Endothelial cell (in vitro differentiated cells): ENCODE measurements at regions not wholly inside any gene's neighbourhood (a gene's known extent, or its start where the extent isn't known, plus 50 kb on each side); places are given as distances from the start of the nearest gene placed in this dataset.
A peak's percentile ranks its signal among the peaks of the same experiment; 100 is the strongest.

Experiments
- DNase-seq: peaks from one replicate; pipeline ENCODE4 v3.0.0; 2021; ENCODE audit warnings: low spot score
- H3K27ac Mint-ChIP-seq: one replicate; pipeline ENCODE4 v1.8.0; 2021; ENCODE audit warnings: mixed read lengths, inconsistent platforms; ENCODE audit not compliant: unreplicated experiment
- H3K27me3 Mint-ChIP-seq: one replicate; pipeline ENCODE4 v1.8.0; 2021; ENCODE audit warnings: mild to moderate bottlenecking, moderate library complexity, mixed read lengths, inconsistent platforms; ENCODE audit not compliant: unreplicated experiment
- H3K36me3 Mint-ChIP-seq: one replicate; pipeline ENCODE4 v1.8.0; 2021; ENCODE audit warnings: mild to moderate bottlenecking, low read depth, mixed read lengths, inconsistent platforms; ENCODE audit not compliant: unreplicated experiment
- H3K4me1 Mint-ChIP-seq: one replicate; pipeline ENCODE4 v1.8.0; 2021; ENCODE audit warnings: mild to moderate bottlenecking, mixed read lengths, inconsistent platforms; ENCODE audit not compliant: unreplicated experiment
- H3K4me3 Mint-ChIP-seq: one replicate; pipeline ENCODE4 v1.8.0; 2021; ENCODE audit warnings: mild to moderate bottlenecking, mixed read lengths, inconsistent platforms; ENCODE audit not compliant: unreplicated experiment
- H3K9me3 Mint-ChIP-seq: one replicate; pipeline ENCODE4 v1.8.0; 2021; ENCODE audit warnings: mixed read lengths, inconsistent platforms; ENCODE audit not compliant: unreplicated experiment
- CTCF ChIP-seq: fragments of 200-600 bp; sonication (generic); IDR thresholded peaks from one replicate; pipeline ENCODE4 v1.5.0; 2021; ENCODE audit warnings: antibody characterized with exemption; ENCODE audit not compliant: unreplicated experiment

DNA sequence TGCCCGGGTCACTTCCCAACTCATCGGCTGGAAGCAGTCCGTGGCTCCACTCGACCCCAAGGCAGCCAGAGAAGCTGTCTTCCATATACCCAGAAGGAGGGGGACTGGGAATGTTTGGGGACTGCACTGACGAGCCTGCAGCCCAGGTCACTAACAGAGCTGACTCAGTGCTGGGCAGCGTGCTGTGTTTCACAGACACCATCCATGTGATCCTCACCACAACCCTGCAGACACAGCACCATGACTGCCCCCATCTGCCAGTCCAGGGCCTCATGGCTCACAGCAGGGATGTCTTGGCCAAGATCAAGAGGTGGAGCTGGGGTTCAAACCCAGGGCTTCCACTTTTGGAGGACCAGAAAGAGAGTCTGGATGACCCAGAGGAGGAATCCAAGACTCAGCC, 67.9 kb downstream of the KLHDC7A start:
- H3K9me3 Mint-ChIP-seq = no peaks in the 10 kb centered on the region
- no peaks in the 10 kb centered on the region for H3K4me1 Mint-ChIP-seq
- no peak for TF ChIP-seq CTCF
- H3K27me3 Mint-ChIP-seq = peaks cover 6% of the 10 kb centered on the region
- no peak for DNase-seq
- H3K4me3 Mint-ChIP-seq = no peak overlapping the region
- H3K27ac Mint-ChIP-seq = no peak overlapping the region
- H3K36me3 Mint-ChIP-seq = no peaks in the 10 kb centered on the region

DNA sequence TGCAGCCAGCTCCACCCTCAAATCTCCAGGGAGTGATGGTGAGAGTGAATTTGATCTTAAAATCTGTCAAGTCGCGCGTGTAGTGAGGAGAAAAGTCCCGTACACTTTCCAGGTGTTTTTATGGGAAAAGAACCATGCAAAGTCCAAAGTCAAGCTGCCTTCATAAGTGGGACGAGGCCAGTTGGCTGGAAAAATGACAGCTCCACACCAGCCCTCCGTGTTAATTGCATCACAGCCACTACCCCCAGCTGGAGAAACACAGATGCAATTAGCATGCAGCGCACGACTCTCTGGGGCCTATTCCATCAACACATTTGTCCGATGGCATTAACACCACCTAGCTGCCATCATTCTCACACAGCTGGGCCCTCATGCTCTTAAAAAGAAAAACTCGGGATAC, 68.4 kb downstream of the KLHDC7A start:
- Mint-ChIP-seq H3K27ac (no peak overlapping the region), H3K4me3 (no peak overlapping the region), H3K27me3 (peaks cover 6% of the 10 kb centered on the region), H3K36me3 (no peaks in the 10 kb centered on the region), H3K9me3 (no peaks in the 10 kb centered on the region), H3K4me1 (no peaks in the 10 kb centered on the region)
- DNase-seq = no peak
- no peak for TF ChIP-seq CTCF

DNA sequence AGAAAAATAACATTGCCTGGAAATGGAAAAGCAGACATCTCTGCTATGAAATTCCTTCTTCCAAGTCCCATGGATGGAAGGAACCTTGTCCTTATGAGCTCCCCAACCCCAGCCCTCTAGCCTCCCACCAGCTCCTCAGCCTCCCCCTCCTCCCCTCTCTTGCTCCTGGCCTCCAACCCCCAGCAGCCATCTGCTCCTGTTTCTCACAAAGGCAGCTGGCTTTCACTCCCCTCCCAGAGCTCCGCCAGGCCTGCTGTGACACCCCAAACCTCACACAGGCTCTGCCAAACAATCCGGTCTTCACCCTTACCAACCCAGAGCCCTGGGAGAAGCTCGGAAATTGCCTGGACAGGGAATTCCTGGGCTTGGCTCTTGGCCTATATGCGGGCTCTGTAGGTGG, 69.2 kb downstream of the KLHDC7A start:
- Mint-ChIP-seq H3K4me3 (no peak overlapping the region), H3K36me3 (no peaks in the 10 kb centered on the region), H3K27me3 (peaks cover 6% of the 10 kb centered on the region), H3K9me3 (no peaks in the 10 kb centered on the region), H3K27ac (no peak overlapping the region), H3K4me1 (no peaks in the 10 kb centered on the region)
- no peak for TF ChIP-seq CTCF
- DNase-seq = no peak

GRCh38 chr1:18552631-18553030, 71.9 kb downstream of the KLHDC7A start:
- Mint-ChIP-seq H3K9me3 (no peaks in the 10 kb centered on the region), H3K4me3 (no peak overlapping the region), H3K36me3 (no peaks in the 10 kb centered on the region), H3K27ac (no peak overlapping the region), H3K27me3 (peaks cover 4% of the 10 kb centered on the region), H3K4me1 (no peaks in the 10 kb centered on the region)
- TF ChIP-seq CTCF = no peak
- DNase-seq = no peak

DNA sequence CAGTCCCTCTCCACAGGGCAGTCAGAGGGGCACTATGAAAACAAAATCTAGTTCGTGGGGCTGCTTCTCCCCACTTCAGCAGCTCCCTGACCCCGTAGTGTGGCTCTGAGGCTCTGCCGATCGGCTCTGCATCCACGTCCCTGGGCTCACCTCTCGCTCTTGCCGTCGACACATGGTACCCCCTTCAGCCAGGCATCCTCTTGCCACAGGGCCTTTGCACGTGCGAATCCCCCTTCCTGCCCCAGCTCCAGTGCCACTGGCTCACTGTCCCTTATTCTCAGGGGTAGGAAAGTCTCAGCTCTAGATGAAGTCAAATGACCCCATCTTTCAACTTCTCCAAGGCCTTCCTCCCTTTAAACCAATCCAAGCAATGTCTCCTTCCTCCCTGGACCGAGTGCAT, 72.7 kb downstream of the KLHDC7A start:
- Mint-ChIP-seq H3K27me3 (peaks cover 3% of the 10 kb centered on the region), H3K27ac (peak overlapping the region; percentile 58), H3K4me1 (peaks cover 6% of the 10 kb centered on the region), H3K36me3 (no peaks in the 10 kb centered on the region), H3K9me3 (no peaks in the 10 kb centered on the region), H3K4me3 (no peak overlapping the region)
- DNase-seq = no peak
- no peak for TF ChIP-seq CTCF
